HepG2 (cell line): ENCODE measurements at regions not wholly inside any gene's neighbourhood (a gene's known extent, or its start where the extent isn't known, plus 50 kb on each side); places are given as distances from the start of the nearest gene placed in this dataset.

Experiments
- ADNP ChIP-seq: sonication (generic); formaldehyde crosslinking; IDR thresholded peaks from 2 replicates; pipeline ENCODE4 v1.4.0; 2020; ENCODE audit warnings: missing genetic modification reagents
- FOXJ3 ChIP-seq: sonication (generic); formaldehyde crosslinking; IDR thresholded peaks from 2 replicates; pipeline ENCODE4 v1.4.0; 2020; ENCODE audit warnings: missing genetic modification reagents, mild to moderate bottlenecking, borderline replicate concordance
- FOXM1 ChIP-seq: sonication (generic); formaldehyde crosslinking; IDR thresholded peaks from 2 replicates; pipeline ENCODE4 v1.5.0; 2020; ENCODE audit warnings: missing genetic modification reagents
- RELA ChIP-seq: sonication (generic); formaldehyde crosslinking; IDR thresholded peaks from 2 replicates; pipeline ENCODE4 v1.4.0; 2020; ENCODE audit warnings: missing genetic modification reagents
- SP2 ChIP-seq: sonication (generic); formaldehyde crosslinking; IDR thresholded peaks from 2 replicates; pipeline ENCODE4 v1.5.1; 2020; ENCODE audit warnings: mild to moderate bottlenecking, missing genetic modification reagents
- ZNF12 ChIP-seq: sonication (generic); formaldehyde crosslinking; IDR thresholded peaks from 2 replicates; pipeline ENCODE4 v1.5.0; 2020; ENCODE audit warnings: missing genetic modification reagents
- ZZZ3 ChIP-seq: sonication (generic); formaldehyde crosslinking; IDR thresholded peaks from 2 replicates; pipeline ENCODE4 v1.4.0; 2020; ENCODE audit warnings: missing genetic modification reagents, mild to moderate bottlenecking, borderline replicate concordance

DNA sequence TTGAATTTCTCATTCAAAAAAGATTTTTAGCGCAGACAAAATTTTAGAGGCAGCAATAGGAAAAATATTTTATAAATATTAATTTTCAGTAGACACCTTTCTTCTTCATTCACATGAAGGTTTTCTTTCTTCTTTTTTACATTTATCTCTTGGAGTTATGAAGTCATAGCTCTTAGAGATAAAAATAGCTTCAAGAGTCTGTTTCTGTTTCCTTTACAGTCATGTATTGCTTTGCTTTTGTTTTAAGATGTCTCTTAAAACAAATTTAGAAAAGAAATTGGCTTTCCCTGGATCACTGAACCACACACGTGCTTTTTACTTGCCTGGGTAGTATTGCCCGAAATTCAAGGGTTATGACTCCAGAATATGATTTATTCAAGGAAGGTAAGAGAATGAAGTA lies 369.9 kb upstream of the LRRC7 start:
- TF ChIP-seq ADNP (CRISPR knock-in tag) (no peak), RELA (CRISPR knock-in tag) (no peak), FOXM1 (no peak), ZZZ3 (CRISPR knock-in tag) (no peak), FOXJ3 (CRISPR knock-in tag) (no peak), SP2 (no peak), ZNF12 (no peak)
